ENCODE measurements at regions not wholly inside any gene's neighbourhood (a gene's known extent, or its start where the extent isn't known, plus 50 kb on each side); places are given as distances from the start of the nearest gene placed in this dataset.

DNA sequence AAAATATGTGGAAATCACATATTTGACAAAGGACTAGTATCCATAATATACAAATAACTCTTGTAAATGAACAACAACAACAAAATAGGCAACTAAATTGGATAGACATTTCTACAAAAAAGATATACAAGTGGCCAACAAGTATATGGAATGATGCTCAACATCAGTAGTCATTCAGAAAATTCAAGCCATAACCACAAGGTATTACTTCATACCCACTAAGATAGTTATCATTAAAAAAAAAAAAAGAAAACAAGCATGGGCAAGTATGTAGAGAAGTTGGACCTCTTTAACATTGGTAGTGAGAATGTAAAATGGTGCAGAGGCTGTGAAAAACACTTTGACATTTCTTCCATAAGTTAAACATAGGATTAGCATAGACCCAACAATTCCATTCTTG, 80.8 kb downstream of the CYP26A1 start:
- intact Hi-C loops (cut with micrococcal nuclease): no loop called here
- BruUV-seq (replicated peaks): no TSS peak

GRCh38 chr10:93160140-93160539, 86.4 kb downstream of the CYP26A1 start:
- Histone ChIP-seq H3K4me2 (ENCODE audit: low read length) (no peak overlapping the region), H3K4me3 (replicated peaks in 1 of 2; ENCODE audit: low read depth in 1 of 2, low read length in 2 of 2) (no peak overlapping the region), H3K36me3 (ENCODE audit: control insufficient read depth in 1 of 2, insufficient read depth in 2 of 2, low read length in 2 of 2) (no peaks in the 10 kb centered on the region), H3K27ac (ENCODE audit: low read depth, low read length) (no peak overlapping the region), H3K4me1 (ENCODE audit: control insufficient read depth in 1 of 2, insufficient read depth in 2 of 2, low read length in 2 of 2) (no peaks in the 10 kb centered on the region), H4K20me1 (ENCODE audit: insufficient read depth) (no peaks in the 10 kb centered on the region), H3K79me2 (ENCODE audit: insufficient read depth, low read length) (no peaks in the 10 kb centered on the region), H3K9ac (ENCODE audit: low read length) (no peak overlapping the region), H3K27me3 (ENCODE audit: insufficient read depth, low read length) (no peaks in the 10 kb centered on the region), H3K9me2 (ENCODE audit: insufficient read depth) (no peaks in the 10 kb centered on the region), H2AFZ (ENCODE audit: low read depth, low read length, poor library complexity, severe bottlenecking) (no peak overlapping the region), H3K9me3 (ENCODE audit: control insufficient read depth in 1 of 2, insufficient read depth in 1 of 2, low read depth in 1 of 2, low read length in 2 of 2) (peaks cover 0 to 4% of the 10 kb centered on the region in 2 experiments; a peak in 2 of 4 replicates)
- ChIA-PET CTCF (no interaction called here), RAD21 (ENCODE audit: low non-redundant PET in 1 of 2, low total read pairs in 2 of 2, uncharacterized antibody in 2 of 2, unreplicated experiment in 2 of 2) (no interaction called here), POLR2A (no interaction called here)
- no TSS peak for BruUV-seq (replicated peaks)
- intact Hi-C loops (cut with micrococcal nuclease): no loop called here
- TF ChIP-seq CBX3 (IDR thresholded peaks at IDR 0.05; ENCODE audit: low read depth) (no peak), ATF3 (IDR thresholded peaks at IDR 0.05) (no peak)
- DNase-seq (ENCODE audit: low read depth, low spot score) (no peak), ATAC-seq (no peak)

More for the DNA sequence above, 80.8 kb downstream of the CYP26A1 start:
- Histone ChIP-seq H3K36me3 (ENCODE audit: control insufficient read depth in 1 of 2, insufficient read depth in 2 of 2, low read length in 2 of 2) (no peaks in the 10 kb centered on the region), H2AFZ (ENCODE audit: low read depth, low read length, poor library complexity, severe bottlenecking) (no peak overlapping the region), H3K9me3 (ENCODE audit: control insufficient read depth in 1 of 2, insufficient read depth in 1 of 2, low read depth in 1 of 2, low read length in 2 of 2) (peaks cover 0 to 11% of the 10 kb centered on the region in 2 experiments; a peak in 3 of 4 replicates), H3K4me1 (ENCODE audit: control insufficient read depth in 1 of 2, insufficient read depth in 2 of 2, low read length in 2 of 2) (peaks cover 2 to 29% of the 10 kb centered on the region in 2 experiments; a peak in 2 of 4 replicates), H3K27ac (ENCODE audit: low read depth, low read length) (no peak overlapping the region), H3K9me2 (ENCODE audit: insufficient read depth) (no peaks in the 10 kb centered on the region), H3K4me3 (replicated peaks in 1 of 2; ENCODE audit: low read depth in 1 of 2, low read length in 2 of 2) (no peak overlapping the region), H3K79me2 (ENCODE audit: insufficient read depth, low read length) (no peaks in the 10 kb centered on the region), H4K20me1 (ENCODE audit: insufficient read depth) (no peaks in the 10 kb centered on the region), H3K4me2 (ENCODE audit: low read length) (no peak overlapping the region), H3K9ac (ENCODE audit: low read length) (no peak overlapping the region), H3K27me3 (ENCODE audit: insufficient read depth, low read length) (no peaks in the 10 kb centered on the region)
- ATAC-seq: no peak
- DNase-seq (ENCODE audit: low read depth, low spot score): no peak
- ChIA-PET POLR2A (no interaction called here), RAD21 (ENCODE audit: low non-redundant PET in 1 of 2, low total read pairs in 2 of 2, uncharacterized antibody in 2 of 2, unreplicated experiment in 2 of 2) (no interaction called here), CTCF (no interaction called here)
- TF ChIP-seq EGR1 (IDR thresholded peaks at IDR 0.05; ENCODE audit: low read depth) (no peak), YY1 (IDR thresholded peaks at IDR 0.05; ENCODE audit: extremely low read depth, insufficient replicate concordance, low read depth, low read length) (no peak), ZFX (IDR thresholded peaks at IDR 0.05) (no peak), ZNF274 (IDR thresholded peaks at IDR 0.05; ENCODE audit: low read depth, low read length) (no peak), SP1 (IDR thresholded peaks at IDR 0.05; ENCODE audit: low read depth) (no peak)

All from HCT116 (cell line).